ENCODE measurements at regions not wholly inside any gene's neighbourhood (a gene's known extent, or its start where the extent isn't known, plus 50 kb on each side); places are given as distances from the start of the nearest gene placed in this dataset.

DNA sequence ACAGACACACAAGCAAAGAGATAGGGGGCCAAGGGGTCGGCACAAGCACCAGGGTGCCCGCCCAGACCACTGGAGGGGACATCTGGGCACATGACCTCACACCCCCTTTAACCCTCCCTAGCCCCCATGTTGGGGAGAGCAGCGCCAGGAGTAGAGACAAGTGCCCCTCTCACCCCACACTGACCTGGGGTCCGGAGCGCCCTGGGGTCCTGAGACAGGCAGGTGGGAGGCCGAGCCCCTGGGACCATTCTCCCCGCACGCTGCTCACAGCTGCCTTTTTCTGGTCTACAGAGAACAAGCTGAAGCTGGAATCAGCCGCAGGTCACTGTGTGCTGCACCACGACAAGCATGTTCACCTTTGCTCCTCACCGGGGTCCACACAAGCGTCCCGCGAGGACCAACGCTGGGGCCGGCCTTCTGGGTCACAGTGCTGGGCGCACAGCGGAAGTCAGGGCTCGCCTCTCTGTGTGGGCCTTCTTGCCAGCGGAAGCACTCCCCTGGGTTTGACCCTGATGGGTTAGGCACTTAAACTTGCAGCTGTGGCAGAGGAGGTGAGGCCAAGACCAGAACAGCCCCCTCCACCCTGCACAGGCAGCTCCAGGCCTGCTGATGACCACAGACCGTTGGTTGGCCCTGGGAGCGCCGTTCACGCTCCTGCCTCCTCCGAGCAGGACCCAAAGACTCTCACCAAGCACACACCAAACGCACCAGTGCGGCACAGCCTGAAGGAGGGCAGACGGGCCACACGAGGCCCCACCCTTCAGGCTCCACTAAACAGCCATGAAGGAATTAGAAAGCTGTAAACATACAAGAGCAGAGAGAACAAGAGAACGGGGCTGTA is 275.3 kb downstream of the EIPR1 start:
- H3K4me1 Mint-ChIP-seq (ENCODE audit: low read depth): no peaks in the 10 kb centered on the region
- H3K27me3 Mint-ChIP-seq (ENCODE audit: low read depth): peaks cover 6% of the 10 kb centered on the region
- TF ChIP-seq, protein P1, sequence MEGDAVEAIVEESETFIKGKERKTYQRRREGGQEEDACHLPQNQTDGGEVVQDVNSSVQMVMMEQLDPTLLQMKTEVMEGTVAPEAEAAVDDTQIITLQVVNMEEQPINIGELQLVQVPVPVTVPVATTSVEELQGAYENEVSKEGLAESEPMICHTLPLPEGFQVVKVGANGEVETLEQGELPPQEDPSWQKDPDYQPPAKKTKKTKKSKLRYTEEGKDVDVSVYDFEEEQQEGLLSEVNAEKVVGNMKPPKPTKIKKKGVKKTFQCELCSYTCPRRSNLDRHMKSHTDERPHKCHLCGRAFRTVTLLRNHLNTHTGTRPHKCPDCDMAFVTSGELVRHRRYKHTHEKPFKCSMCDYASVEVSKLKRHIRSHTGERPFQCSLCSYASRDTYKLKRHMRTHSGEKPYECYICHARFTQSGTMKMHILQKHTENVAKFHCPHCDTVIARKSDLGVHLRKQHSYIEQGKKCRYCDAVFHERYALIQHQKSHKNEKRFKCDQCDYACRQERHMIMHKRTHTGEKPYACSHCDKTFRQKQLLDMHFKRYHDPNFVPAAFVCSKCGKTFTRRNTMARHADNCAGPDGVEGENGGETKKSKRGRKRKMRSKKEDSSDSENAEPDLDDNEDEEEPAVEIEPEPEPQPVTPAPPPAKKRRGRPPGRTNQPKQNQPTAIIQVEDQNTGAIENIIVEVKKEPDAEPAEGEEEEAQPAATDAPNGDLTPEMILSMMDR (IDR thresholded peaks at IDR 0.05): no peak
- H3K27ac Mint-ChIP-seq (ENCODE audit: unreplicated experiment): no peak overlapping the region
- DNase-seq (ENCODE audit: low spot score): peak; percentile 93
- peaks cover 2% of the 10 kb centered on the region for H3K36me3 Mint-ChIP-seq (ENCODE audit: low read depth)
- no peak overlapping the region for H3K4me3 Mint-ChIP-seq (ENCODE audit: unreplicated experiment)
- H3K9me3 Mint-ChIP-seq (ENCODE audit: low read depth): no peaks in the 10 kb centered on the region

DNA sequence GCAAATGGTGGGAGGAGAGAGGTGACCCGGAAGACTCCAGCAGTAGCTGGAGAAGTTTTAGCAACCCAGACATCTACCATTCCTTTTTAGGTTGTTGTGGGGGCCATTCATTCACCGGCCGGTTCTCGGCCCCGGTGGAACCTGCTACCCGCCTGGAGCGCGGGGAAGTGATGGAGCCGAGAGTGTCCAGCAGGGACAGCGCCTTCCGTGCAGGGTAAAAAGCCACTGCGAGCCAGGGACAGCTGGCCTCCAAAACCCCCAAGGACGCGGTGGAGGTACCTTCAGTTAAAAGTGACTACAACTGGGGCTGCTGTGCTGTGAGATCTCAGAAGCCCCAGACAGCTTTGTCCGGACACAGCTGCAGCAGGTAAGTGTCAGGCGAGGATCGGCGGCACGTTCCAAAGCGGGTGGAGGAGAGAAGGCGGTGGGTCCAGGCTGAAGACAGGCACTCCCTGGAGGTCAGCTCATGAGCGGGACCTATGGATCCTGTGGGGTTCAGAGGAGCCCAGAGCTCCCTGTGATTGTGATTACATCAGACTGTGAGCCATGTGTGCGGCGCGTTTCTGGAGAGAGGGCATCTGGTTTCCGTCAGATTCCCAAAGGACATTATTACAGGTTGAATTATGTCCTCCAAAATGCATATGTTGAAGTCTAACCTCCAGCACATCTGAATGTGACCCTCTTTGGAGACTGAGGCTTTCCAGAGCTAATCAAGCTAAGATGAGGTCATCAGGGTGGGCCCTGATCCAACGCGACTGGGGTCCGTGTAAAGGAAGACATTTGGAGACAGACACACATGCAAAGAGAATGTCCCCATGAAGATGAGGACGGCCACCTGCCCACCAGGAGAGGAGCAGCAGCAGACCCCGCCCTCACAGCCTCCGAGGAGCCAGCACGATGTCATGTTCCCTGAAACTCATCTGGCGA is 276.3 kb downstream of the EIPR1 start:
- peaks cover 2% of the 10 kb centered on the region for H3K36me3 Mint-ChIP-seq (ENCODE audit: low read depth)
- H3K4me3 Mint-ChIP-seq (ENCODE audit: unreplicated experiment): no peak overlapping the region
- TF ChIP-seq, protein P1 (IDR thresholded peaks at IDR 0.05): no peak
- H3K27me3 Mint-ChIP-seq (ENCODE audit: low read depth): peaks cover 6% of the 10 kb centered on the region
- H3K4me1 Mint-ChIP-seq (ENCODE audit: low read depth): no peaks in the 10 kb centered on the region
- DNase-seq (ENCODE audit: low spot score): no peak
- no peaks in the 10 kb centered on the region for H3K9me3 Mint-ChIP-seq (ENCODE audit: low read depth)
- no peak overlapping the region for H3K27ac Mint-ChIP-seq (ENCODE audit: unreplicated experiment)

DNA sequence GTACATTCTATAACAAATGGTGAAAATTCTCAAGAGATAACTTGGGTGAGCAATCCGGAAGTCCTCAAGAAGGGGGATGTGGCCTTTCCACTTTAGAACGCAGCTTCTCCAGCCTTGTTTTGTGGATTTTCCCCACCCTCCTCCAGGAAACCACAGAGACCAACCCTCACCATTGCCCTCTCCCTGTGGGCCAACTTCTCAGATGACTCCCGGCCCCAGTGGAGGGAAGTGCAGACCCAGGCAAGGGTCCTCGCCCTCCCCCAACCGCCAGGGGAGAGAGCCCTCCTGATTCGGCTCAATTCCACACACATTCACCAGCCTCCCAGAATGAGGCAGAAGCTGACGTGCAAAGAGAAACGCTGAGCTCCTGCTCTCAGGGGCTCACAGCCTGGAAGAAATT is 277.2 kb downstream of the EIPR1 start:
- Mint-ChIP-seq H3K9me3 (ENCODE audit: low read depth) (no peaks in the 10 kb centered on the region), H3K4me1 (ENCODE audit: low read depth) (no peaks in the 10 kb centered on the region), H3K27ac (ENCODE audit: unreplicated experiment) (no peak overlapping the region), H3K36me3 (ENCODE audit: low read depth) (peaks cover 2% of the 10 kb centered on the region), H3K27me3 (ENCODE audit: low read depth) (peaks cover 6% of the 10 kb centered on the region), H3K4me3 (ENCODE audit: unreplicated experiment) (no peak overlapping the region)
- TF ChIP-seq, protein P1 (IDR thresholded peaks at IDR 0.05): no peak
- DNase-seq (ENCODE audit: low spot score): no peak

DNA sequence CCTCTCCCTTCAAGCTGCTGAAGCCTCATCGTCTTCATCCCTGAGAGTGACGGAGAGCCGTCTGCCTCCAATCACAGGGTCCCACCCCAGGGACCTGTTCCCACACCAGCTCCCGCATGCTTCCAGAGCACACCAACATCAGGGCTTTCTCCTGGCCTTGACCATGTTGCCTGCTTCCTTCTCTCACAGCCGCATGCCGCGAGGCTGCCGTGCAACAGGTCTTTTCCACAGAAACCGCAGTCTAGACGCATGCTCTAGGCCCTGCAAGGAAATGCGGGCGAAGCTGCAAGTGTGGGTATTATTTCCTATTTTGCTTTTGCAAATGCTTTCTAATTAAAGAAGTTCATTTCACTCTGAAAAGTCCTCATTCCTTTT is 277.8 kb downstream of the EIPR1 start:
- no peaks in the 10 kb centered on the region for H3K9me3 Mint-ChIP-seq (ENCODE audit: low read depth)
- H3K4me3 Mint-ChIP-seq (ENCODE audit: unreplicated experiment): no peak overlapping the region
- H3K27ac Mint-ChIP-seq (ENCODE audit: unreplicated experiment): no peak overlapping the region
- no peaks in the 10 kb centered on the region for H3K4me1 Mint-ChIP-seq (ENCODE audit: low read depth)
- no peak for DNase-seq (ENCODE audit: low spot score)
- TF ChIP-seq, protein P1 (IDR thresholded peaks at IDR 0.05): no peak
- H3K27me3 Mint-ChIP-seq (ENCODE audit: low read depth): peaks cover 6% of the 10 kb centered on the region
- peaks cover 2% of the 10 kb centered on the region for H3K36me3 Mint-ChIP-seq (ENCODE audit: low read depth)

DNA sequence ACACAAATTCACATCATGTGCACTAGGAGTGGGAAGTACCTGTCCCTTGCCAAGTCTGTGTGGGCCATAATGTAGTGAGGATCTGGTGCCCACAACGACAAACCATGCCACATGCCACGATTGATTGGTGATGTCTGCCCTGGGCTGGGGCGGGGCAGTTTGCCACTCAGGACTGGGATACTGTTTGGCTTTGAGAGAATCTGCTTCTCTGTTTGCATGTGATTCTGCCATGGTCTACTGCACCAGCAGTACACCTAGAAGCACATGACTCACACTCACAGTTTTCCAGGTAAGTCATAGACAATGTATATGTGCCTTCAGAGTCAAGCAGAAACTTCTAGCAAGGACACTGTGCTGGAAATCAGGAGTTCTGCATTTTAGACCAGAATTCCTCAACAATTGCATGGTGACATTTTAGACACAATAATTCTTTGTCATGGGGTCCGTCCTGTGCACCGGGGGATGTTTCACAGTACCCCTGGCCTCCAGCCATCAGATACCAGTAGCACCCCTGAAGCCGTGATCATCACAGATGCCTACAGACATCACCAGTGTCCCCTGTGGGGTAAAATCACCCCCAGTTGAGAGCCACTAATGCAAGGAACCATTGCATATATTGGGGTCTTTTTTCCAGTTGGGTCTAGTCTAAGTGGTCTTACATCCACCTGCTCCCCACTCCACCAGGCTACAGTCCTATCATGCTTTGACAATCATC is 278.3 kb downstream of the EIPR1 start:
- TF ChIP-seq, protein P1 (IDR thresholded peaks at IDR 0.05): no peak
- peaks cover 2% of the 10 kb centered on the region for H3K36me3 Mint-ChIP-seq (ENCODE audit: low read depth)
- peaks cover 6% of the 10 kb centered on the region for H3K27me3 Mint-ChIP-seq (ENCODE audit: low read depth)
- no peaks in the 10 kb centered on the region for H3K4me1 Mint-ChIP-seq (ENCODE audit: low read depth)
- DNase-seq (ENCODE audit: low spot score): no peak
- H3K9me3 Mint-ChIP-seq (ENCODE audit: low read depth): peaks cover under 1% of the 10 kb centered on the region
- H3K4me3 Mint-ChIP-seq (ENCODE audit: unreplicated experiment): no peak overlapping the region
- H3K27ac Mint-ChIP-seq (ENCODE audit: unreplicated experiment): no peak overlapping the region

Measured in chondrocyte (in vitro differentiated cells).